SK-N-MC (cell line): ENCODE measurements at regions not wholly inside any gene's neighbourhood (a gene's known extent, or its start where the extent isn't known, plus 50 kb on each side); places are given as distances from the start of the nearest gene placed in this dataset.

Source experiments
- EZH2 ChIP-seq: fragments of 200-600 bp; sonication (generic); IDR thresholded peaks from one replicate; pipeline ENCODE4 v1.6.1; 2017; ENCODE audit warnings: antibody characterized with exemption
- POLR2AphosphoS5 ChIP-seq: IDR thresholded peaks from 2 replicates; pipeline ENCODE4 v1.6.1; 2012; ENCODE audit warnings: mild to moderate bottlenecking, low read depth, low read length, borderline replicate concordance

- no peak for TF ChIP-seq POLR2AphosphoS5
- TF ChIP-seq EZH2 = no peak
Observed at GRCh38 chr11:70705097-70705496, 306.8 kb downstream of the CTTN start.
